ENCODE measurements at regions not wholly inside any gene's neighbourhood (a gene's known extent, or its start where the extent isn't known, plus 50 kb on each side); places are given as distances from the start of the nearest gene placed in this dataset.

DNA sequence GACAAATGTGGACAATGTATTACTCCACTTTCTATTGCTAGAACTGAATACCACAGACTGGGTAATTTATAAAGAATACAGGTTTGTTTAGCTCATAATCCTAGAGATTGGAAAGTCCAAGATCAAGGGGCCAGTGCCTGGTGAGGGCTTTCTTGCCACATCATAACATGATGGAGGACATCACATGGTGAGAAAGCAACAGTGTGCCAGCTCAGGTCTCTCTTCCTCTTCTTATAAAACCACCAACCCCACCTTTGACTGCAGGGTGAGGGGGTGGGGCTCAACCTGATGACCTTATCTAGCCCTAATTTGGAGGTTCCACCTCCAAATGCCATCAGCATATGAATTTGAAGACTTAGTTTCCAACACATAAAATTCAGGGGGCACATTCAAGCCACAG is 105.7 kb upstream of the CXorf66 start:
- Histone ChIP-seq H3K9ac (ENCODE audit: low read depth in 1 of 2, low read length in 2 of 2) (no peak overlapping the region), H3K9me3 (ENCODE audit: control insufficient read depth in 4 of 4, low read length in 3 of 4) (no peaks in the 10 kb centered on the region), H3K27ac (ENCODE audit: low read depth in 1 of 2, low read length in 2 of 2) (no peak overlapping the region), H3K36me3 (ENCODE audit: control insufficient read depth in 4 of 4, insufficient read depth in 3 of 4, low read depth in 1 of 4, low read length in 3 of 4) (no peaks in the 10 kb centered on the region), H3K27me3 (ENCODE audit: control insufficient read depth in 4 of 4, insufficient read depth in 4 of 4, low read length in 3 of 4) (no peaks in the 10 kb centered on the region), H3K4me3 (ENCODE audit: low read depth in 1 of 3, low read length in 3 of 3) (no peak overlapping the region), H3K4me1 (ENCODE audit: control insufficient read depth in 4 of 4, insufficient read depth in 4 of 4, low read length in 3 of 4) (no peaks in the 10 kb centered on the region)
- no peak for DNase-seq (ENCODE audit: low spot score)
- TF ChIP-seq HNF4A (conservative IDR thresholded peaks at IDR 0.05) (no peak), SP1 (IDR thresholded peaks at IDR 0.05) (no peak), JUND (IDR thresholded peaks at IDR 0.05) (no peak), RXRA (IDR thresholded peaks at IDR 0.05) (no peak), TAF1 (conservative IDR thresholded peaks at IDR 0.05) (no peak), YY1 (IDR thresholded peaks at IDR 0.05) (no peak), EGR1 (IDR thresholded peaks at IDR 0.05; ENCODE audit: low read depth in 2 of 2) (no peak), RAD21 (IDR thresholded peaks at IDR 0.05) (no peak), FOXA2 (IDR thresholded peaks at IDR 0.05) (no peak), FOXA1 (IDR thresholded peaks at IDR 0.05) (no peak), GABPA (IDR thresholded peaks at IDR 0.05 in 1 of 2, conservative IDR thresholded peaks at IDR 0.05 in 1 of 2) (no peak), NR2F2 (IDR thresholded peaks at IDR 0.05) (no peak), HNF4G (IDR thresholded peaks at IDR 0.05) (no peak)
- TF ChIP-seq, protein P1, sequence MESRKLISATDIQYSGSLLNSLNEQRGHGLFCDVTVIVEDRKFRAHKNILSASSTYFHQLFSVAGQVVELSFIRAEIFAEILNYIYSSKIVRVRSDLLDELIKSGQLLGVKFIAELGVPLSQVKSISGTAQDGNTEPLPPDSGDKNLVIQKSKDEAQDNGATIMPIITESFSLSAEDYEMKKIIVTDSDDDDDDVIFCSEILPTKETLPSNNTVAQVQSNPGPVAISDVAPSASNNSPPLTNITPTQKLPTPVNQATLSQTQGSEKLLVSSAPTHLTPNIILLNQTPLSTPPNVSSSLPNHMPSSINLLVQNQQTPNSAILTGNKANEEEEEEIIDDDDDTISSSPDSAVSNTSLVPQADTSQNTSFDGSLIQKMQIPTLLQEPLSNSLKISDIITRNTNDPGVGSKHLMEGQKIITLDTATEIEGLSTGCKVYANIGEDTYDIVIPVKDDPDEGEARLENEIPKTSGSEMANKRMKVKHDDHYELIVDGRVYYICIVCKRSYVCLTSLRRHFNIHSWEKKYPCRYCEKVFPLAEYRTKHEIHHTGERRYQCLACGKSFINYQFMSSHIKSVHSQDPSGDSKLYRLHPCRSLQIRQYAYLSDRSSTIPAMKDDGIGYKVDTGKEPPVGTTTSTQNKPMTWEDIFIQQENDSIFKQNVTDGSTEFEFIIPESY (IDR thresholded peaks at IDR 0.05), result no peak
- TF ChIP-seq, protein P2, sequence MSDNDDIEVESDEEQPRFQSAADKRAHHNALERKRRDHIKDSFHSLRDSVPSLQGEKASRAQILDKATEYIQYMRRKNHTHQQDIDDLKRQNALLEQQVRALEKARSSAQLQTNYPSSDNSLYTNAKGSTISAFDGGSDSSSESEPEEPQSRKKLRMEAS (IDR thresholded peaks at IDR 0.05), result no peak
- TF ChIP-seq, protein P3, sequence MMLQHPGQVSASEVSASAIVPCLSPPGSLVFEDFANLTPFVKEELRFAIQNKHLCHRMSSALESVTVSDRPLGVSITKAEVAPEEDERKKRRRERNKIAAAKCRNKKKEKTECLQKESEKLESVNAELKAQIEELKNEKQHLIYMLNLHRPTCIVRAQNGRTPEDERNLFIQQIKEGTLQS (IDR thresholded peaks at IDR 0.05), result no peak
- TF ChIP-seq, protein P4, sequence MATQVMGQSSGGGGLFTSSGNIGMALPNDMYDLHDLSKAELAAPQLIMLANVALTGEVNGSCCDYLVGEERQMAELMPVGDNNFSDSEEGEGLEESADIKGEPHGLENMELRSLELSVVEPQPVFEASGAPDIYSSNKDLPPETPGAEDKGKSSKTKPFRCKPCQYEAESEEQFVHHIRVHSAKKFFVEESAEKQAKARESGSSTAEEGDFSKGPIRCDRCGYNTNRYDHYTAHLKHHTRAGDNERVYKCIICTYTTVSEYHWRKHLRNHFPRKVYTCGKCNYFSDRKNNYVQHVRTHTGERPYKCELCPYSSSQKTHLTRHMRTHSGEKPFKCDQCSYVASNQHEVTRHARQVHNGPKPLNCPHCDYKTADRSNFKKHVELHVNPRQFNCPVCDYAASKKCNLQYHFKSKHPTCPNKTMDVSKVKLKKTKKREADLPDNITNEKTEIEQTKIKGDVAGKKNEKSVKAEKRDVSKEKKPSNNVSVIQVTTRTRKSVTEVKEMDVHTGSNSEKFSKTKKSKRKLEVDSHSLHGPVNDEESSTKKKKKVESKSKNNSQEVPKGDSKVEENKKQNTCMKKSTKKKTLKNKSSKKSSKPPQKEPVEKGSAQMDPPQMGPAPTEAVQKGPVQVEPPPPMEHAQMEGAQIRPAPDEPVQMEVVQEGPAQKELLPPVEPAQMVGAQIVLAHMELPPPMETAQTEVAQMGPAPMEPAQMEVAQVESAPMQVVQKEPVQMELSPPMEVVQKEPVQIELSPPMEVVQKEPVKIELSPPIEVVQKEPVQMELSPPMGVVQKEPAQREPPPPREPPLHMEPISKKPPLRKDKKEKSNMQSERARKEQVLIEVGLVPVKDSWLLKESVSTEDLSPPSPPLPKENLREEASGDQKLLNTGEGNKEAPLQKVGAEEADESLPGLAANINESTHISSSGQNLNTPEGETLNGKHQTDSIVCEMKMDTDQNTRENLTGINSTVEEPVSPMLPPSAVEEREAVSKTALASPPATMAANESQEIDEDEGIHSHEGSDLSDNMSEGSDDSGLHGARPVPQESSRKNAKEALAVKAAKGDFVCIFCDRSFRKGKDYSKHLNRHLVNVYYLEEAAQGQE (IDR thresholded peaks at IDR 0.05), result no peak
- TF ChIP-seq, protein P5, sequence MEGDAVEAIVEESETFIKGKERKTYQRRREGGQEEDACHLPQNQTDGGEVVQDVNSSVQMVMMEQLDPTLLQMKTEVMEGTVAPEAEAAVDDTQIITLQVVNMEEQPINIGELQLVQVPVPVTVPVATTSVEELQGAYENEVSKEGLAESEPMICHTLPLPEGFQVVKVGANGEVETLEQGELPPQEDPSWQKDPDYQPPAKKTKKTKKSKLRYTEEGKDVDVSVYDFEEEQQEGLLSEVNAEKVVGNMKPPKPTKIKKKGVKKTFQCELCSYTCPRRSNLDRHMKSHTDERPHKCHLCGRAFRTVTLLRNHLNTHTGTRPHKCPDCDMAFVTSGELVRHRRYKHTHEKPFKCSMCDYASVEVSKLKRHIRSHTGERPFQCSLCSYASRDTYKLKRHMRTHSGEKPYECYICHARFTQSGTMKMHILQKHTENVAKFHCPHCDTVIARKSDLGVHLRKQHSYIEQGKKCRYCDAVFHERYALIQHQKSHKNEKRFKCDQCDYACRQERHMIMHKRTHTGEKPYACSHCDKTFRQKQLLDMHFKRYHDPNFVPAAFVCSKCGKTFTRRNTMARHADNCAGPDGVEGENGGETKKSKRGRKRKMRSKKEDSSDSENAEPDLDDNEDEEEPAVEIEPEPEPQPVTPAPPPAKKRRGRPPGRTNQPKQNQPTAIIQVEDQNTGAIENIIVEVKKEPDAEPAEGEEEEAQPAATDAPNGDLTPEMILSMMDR (IDR thresholded peaks at IDR 0.05; ENCODE audit: low read depth, low read length, missing input control), result no peak
